ENCODE measurements at regions not wholly inside any gene's neighbourhood (a gene's known extent, or its start where the extent isn't known, plus 50 kb on each side); places are given as distances from the start of the nearest gene placed in this dataset.

DNA sequence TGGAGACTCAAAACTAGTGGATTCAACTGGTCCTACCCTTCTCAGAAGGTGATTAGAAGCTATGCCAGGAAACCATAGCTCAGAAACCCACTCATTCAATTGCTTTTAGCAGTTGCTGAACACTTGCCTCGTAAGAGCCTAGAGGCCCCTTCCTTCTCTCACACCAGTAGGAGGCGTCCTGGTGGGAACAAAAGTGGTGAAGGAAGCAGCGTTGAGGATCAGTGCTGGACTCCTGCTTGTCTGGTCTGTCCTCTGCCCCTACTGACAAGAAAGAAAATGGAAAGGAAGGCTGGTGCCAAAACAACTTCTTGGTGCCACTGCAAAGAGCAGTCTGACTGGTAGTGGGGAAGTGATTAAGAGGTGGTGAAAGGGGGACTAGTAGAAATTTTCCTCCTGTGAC lies 269.7 kb downstream of the LMO4 start:
- no peak overlapping the region for H3K9ac ChIP-seq (ENCODE audit: low read length)
- no peak overlapping the region for H3K27ac ChIP-seq (ENCODE audit: low read depth, low read length)
- peaks cover 22% of the 10 kb centered on the region for H3K4me1 ChIP-seq (ENCODE audit: insufficient read depth, low read length)
- no peak overlapping the region for H3K4me3 ChIP-seq (ENCODE audit: low read depth in 1 of 2, low read length in 2 of 2)
- H3K36me3 ChIP-seq (ENCODE audit: insufficient read depth, low read length), result no peaks in the 10 kb centered on the region
- H3K9me3 ChIP-seq (ENCODE audit: low read length), result no peaks in the 10 kb centered on the region
- H3K27me3 ChIP-seq (ENCODE audit: control insufficient read depth in 1 of 2, insufficient read depth in 2 of 2, low read length in 2 of 2), result no peaks in the 10 kb centered on the region

DNA sequence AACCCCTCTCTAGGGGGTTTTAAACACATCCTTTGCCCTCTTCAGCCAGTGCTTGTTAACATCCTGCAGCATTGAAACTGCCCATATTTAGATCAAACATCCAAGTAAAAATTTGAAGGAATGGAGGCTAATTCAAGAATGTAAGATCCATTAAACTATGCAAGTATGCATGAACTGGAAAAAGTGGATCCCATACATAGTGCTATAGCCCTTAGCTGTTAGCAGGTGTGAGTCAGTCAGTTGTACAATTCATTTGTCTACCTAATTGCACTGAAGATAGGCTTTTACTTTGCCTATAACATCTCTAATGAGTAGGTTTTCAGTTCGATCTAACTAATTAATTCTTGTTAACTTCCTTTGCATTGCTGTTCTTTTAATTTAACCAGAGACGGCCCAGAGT lies 270.9 kb downstream of the LMO4 start:
- Histone ChIP-seq H3K27ac (ENCODE audit: low read depth, low read length) (no peak overlapping the region), H3K9ac (ENCODE audit: low read length) (no peak overlapping the region), H3K9me3 (ENCODE audit: low read length) (no peaks in the 10 kb centered on the region), H3K27me3 (ENCODE audit: control insufficient read depth in 1 of 2, insufficient read depth in 2 of 2, low read length in 2 of 2) (no peaks in the 10 kb centered on the region), H3K4me3 (ENCODE audit: low read depth in 1 of 2, low read length in 2 of 2) (no peak overlapping the region), H3K4me1 (ENCODE audit: insufficient read depth, low read length) (peaks cover 14% of the 10 kb centered on the region), H3K36me3 (ENCODE audit: insufficient read depth, low read length) (no peaks in the 10 kb centered on the region)

DNA sequence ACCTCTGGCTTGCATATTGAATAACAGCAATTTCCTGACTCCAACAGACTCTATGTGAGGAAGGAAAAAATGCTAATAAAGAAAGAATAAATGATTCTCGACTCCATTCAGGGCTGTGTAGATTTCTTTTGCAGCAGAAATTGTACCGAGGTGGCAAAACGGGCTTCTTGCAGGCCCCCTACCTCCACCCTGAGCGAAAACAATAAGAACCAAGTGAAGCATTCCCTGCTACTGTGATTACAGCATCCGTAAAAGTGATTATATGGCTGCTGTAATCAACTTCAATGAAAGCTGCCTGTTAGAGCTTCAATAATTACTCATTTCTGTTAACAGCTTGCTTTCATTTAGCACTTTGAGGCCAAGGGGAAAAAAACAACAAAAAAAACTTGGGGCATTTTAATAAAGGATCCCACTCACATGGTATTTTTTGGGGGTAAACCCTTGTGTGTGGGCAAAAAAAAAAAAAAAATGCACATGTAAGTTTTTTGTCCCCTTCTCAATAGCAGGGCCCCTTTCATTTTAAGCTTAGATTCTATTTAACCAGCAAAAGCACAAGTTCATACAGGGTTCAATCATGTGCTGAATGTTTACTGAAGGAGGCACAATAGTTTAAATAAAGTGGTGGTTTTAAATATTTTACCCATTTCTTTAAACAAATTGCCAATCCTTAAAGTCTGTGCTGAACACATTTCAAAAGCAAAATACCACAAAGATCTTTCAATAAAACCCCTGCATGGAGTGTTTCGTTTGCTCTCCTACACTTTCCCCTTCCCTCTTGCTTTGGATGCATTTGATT lies 271.6 kb downstream of the LMO4 start:
- Histone ChIP-seq H3K4me3 (ENCODE audit: low read depth in 1 of 2, low read length in 2 of 2) (no peak overlapping the region), H3K27ac (ENCODE audit: low read depth, low read length) (no peak overlapping the region), H3K27me3 (ENCODE audit: control insufficient read depth in 1 of 2, insufficient read depth in 2 of 2, low read length in 2 of 2) (no peaks in the 10 kb centered on the region), H3K9ac (ENCODE audit: low read length) (no peak overlapping the region), H3K4me1 (ENCODE audit: insufficient read depth, low read length) (peaks cover 7% of the 10 kb centered on the region), H3K9me3 (ENCODE audit: low read length) (no peaks in the 10 kb centered on the region), H3K36me3 (ENCODE audit: insufficient read depth, low read length) (no peaks in the 10 kb centered on the region)

DNA sequence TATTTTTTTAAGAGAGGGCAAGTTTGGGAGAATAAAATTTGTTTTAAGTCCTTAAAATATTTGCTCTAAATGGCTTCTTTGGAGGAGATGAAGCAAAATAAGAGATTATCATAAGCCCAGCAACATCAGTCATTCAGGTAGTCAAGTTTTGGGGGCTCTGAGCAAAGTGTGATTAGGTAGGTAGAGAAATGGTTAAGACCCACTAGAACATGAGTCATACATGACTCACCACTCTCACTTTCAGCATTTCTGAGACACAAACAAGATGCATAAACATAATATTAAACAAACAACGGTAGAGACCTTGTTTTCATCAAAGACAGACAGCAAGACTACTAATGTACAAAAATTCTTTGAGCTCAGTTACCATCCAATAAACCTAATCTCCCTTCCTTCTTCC lies 272.2 kb downstream of the LMO4 start:
- Histone ChIP-seq H3K9ac (ENCODE audit: low read length) (no peak overlapping the region), H3K27me3 (ENCODE audit: control insufficient read depth in 1 of 2, insufficient read depth in 2 of 2, low read length in 2 of 2) (no peaks in the 10 kb centered on the region), H3K4me3 (ENCODE audit: low read depth in 1 of 2, low read length in 2 of 2) (no peak overlapping the region), H3K27ac (ENCODE audit: low read depth, low read length) (no peak overlapping the region), H3K4me1 (ENCODE audit: insufficient read depth, low read length) (peaks cover 5% of the 10 kb centered on the region), H3K9me3 (ENCODE audit: low read length) (no peaks in the 10 kb centered on the region), H3K36me3 (ENCODE audit: insufficient read depth, low read length) (no peaks in the 10 kb centered on the region)

DNA sequence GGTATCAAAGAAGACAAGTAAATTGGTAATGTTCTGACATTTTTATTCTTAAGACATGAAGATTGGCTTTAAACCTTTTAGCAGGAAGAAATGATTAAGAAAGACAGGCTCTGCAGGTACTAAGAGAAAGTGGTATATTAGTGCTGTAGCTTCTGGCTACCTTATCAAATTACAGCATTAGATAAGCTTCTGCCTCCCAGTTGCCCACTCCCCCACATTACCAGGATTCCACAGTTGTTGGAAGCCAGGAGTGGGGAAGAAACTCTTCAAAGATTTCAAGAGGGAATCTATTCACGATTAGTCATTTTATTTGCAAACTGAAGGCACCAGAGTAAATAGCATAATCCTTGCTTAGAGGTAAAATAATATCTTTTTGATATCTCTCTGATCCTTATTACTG lies 274.9 kb downstream of the LMO4 start:
- H3K36me3 ChIP-seq (ENCODE audit: insufficient read depth, low read length), result no peaks in the 10 kb centered on the region
- peaks cover 11% of the 10 kb centered on the region for H3K4me1 ChIP-seq (ENCODE audit: insufficient read depth, low read length)
- no peak overlapping the region for H3K27ac ChIP-seq (ENCODE audit: low read depth, low read length)
- no peaks in the 10 kb centered on the region for H3K27me3 ChIP-seq (ENCODE audit: control insufficient read depth in 1 of 2, insufficient read depth in 2 of 2, low read length in 2 of 2)
- no peaks in the 10 kb centered on the region for H3K9me3 ChIP-seq (ENCODE audit: low read length)
- no peak overlapping the region for H3K4me3 ChIP-seq (ENCODE audit: low read depth in 1 of 2, low read length in 2 of 2)
- H3K9ac ChIP-seq (ENCODE audit: low read length), result no peak overlapping the region

DNA sequence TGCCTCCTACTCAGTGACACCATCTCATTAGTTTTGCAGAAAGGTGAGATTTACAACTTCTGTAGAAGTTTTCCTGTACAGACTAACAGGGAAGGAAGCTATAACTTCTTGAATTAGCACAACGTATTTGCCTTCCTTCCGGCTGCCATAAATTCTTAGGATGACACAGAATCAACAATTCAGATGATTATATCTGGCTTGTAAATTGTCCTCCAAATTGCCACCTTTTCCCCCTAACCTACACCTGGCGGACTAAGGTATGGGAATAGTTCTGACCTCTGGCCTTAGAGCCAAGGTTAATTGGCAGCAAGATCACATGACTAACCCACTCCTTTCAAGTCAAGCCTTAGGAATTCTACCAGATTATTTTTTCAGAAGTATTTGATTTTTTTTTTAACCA lies 284.3 kb downstream of the LMO4 start:
- H3K9ac ChIP-seq (ENCODE audit: low read length), result no peak overlapping the region

DNA sequence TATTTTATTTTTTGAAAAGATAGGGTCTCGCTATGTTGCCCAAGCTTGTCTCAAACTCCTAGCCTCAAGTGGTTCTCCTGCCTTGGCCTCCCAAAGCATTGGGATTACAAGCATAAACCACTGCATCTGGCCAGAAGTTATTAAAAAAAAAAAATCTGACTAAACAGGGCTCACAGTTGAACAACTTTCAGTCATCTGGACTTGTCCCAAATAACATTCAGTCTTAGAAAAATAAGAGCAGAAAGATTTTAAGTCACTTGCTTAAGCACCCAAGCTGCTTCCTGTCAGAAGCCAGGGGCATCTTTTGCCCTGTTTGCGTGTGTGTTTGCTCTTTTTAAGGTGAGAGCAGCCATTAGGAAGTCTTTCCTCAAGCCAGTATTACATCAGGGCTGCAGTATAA lies 286.8 kb downstream of the LMO4 start:
- Histone ChIP-seq H3K9me3 (ENCODE audit: low read length) (no peaks in the 10 kb centered on the region), H3K36me3 (ENCODE audit: insufficient read depth, low read length) (no peaks in the 10 kb centered on the region), H3K27ac (ENCODE audit: low read depth, low read length) (no peak overlapping the region), H3K27me3 (ENCODE audit: control insufficient read depth in 1 of 2, insufficient read depth in 2 of 2, low read length in 2 of 2) (no peaks in the 10 kb centered on the region), H3K9ac (ENCODE audit: low read length) (no peak overlapping the region), H3K4me3 (ENCODE audit: low read depth in 1 of 2, low read length in 2 of 2) (no peak overlapping the region), H3K4me1 (ENCODE audit: insufficient read depth, low read length) (peaks cover 9% of the 10 kb centered on the region)

More for the DNA sequence above, 284.3 kb downstream of the LMO4 start:
- Histone ChIP-seq H3K4me1 (ENCODE audit: insufficient read depth, low read length) (peaks cover 18% of the 10 kb centered on the region), H3K4me3 (ENCODE audit: low read depth in 1 of 2, low read length in 2 of 2) (no peak overlapping the region), H3K9me3 (ENCODE audit: low read length) (no peaks in the 10 kb centered on the region), H3K36me3 (ENCODE audit: insufficient read depth, low read length) (no peaks in the 10 kb centered on the region), H3K27ac (ENCODE audit: low read depth, low read length) (no peak overlapping the region), H3K27me3 (ENCODE audit: control insufficient read depth in 1 of 2, insufficient read depth in 2 of 2, low read length in 2 of 2) (no peaks in the 10 kb centered on the region)

DNA sequence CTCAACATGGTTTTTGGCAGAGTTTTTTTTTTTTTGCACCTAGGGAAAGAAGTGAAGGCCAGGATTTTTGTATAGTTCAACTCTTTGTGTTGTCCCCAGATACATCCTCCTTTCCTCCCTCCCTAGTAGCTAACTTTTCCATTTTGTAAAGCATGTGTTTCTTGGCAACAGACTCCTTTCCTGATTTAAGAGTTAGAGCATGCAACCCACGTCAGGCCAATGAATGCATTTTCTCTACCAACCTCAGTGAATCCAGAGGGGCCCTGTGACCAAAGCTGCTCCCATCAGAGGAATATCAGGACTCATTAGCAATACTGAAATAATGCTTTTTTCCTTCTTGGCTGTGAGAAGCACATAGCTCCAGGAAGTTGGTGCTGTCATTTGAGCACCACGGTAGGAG lies 287.2 kb downstream of the LMO4 start:
- H3K4me1 ChIP-seq (ENCODE audit: insufficient read depth, low read length), result peaks cover 9% of the 10 kb centered on the region
- H3K27ac ChIP-seq (ENCODE audit: low read depth, low read length), result no peak overlapping the region

DNA sequence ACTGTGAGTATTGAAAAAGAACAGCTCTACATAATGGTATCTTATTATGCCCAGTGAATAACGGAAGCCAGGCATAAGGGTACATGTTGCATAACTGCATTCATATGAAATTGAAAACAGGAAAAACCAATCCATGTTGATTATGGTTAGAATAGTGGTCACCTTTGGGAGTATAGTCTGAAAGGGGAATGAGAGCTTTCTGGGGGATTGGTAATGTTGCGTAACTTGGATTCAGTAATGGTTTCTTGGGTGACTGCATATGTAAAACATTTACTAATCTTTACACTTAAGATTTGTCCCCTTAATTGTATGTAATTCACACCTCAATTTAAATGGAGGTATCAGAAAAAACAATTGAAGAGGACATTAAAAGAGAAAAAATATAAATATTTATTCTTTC lies 292.1 kb downstream of the LMO4 start:
- H3K9me3 ChIP-seq (ENCODE audit: low read length), result no peaks in the 10 kb centered on the region
- H3K36me3 ChIP-seq (ENCODE audit: insufficient read depth, low read length), result no peaks in the 10 kb centered on the region
- H3K9ac ChIP-seq (ENCODE audit: low read length), result no peak overlapping the region
- H3K4me3 ChIP-seq (ENCODE audit: low read depth in 1 of 2, low read length in 2 of 2), result no peak overlapping the region
- H3K4me1 ChIP-seq (ENCODE audit: insufficient read depth, low read length), result peaks cover 3% of the 10 kb centered on the region
- H3K27ac ChIP-seq (ENCODE audit: low read depth, low read length), result no peak overlapping the region
- no peaks in the 10 kb centered on the region for H3K27me3 ChIP-seq (ENCODE audit: control insufficient read depth in 1 of 2, insufficient read depth in 2 of 2, low read length in 2 of 2)

More for the DNA sequence above, 287.2 kb downstream of the LMO4 start:
- no peak overlapping the region for H3K4me3 ChIP-seq (ENCODE audit: low read depth in 1 of 2, low read length in 2 of 2)
- H3K9me3 ChIP-seq (ENCODE audit: low read length), result no peaks in the 10 kb centered on the region
- H3K9ac ChIP-seq (ENCODE audit: low read length), result no peak overlapping the region
- H3K36me3 ChIP-seq (ENCODE audit: insufficient read depth, low read length), result no peaks in the 10 kb centered on the region
- H3K27me3 ChIP-seq (ENCODE audit: control insufficient read depth in 1 of 2, insufficient read depth in 2 of 2, low read length in 2 of 2), result no peaks in the 10 kb centered on the region

DNA sequence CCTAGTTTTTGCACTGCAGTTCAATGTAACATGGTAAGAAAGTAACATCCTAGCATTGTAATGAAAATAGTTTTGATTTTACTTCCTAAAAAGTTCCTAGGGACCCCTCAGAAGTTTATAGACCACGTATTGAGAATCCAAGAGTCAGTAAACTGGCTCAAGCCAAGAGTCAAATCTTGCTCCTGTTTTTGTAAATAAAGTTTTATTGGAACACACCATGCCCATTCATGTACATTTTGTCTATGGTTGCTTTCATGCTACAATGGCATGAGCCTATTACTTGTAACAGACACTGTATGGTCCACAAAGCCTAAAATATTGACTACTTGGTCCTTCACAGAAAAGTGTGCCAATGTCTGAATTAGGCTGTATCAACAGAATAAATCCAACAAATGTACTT lies 301.0 kb downstream of the LMO4 start:
- no peaks in the 10 kb centered on the region for H3K27me3 ChIP-seq (ENCODE audit: control insufficient read depth in 1 of 2, insufficient read depth in 2 of 2, low read length in 2 of 2)
- H3K9me3 ChIP-seq (ENCODE audit: low read length), result no peaks in the 10 kb centered on the region
- no peak overlapping the region for H3K4me3 ChIP-seq (ENCODE audit: low read depth in 1 of 2, low read length in 2 of 2)
- no peak overlapping the region for H3K27ac ChIP-seq (ENCODE audit: low read depth, low read length)
- no peaks in the 10 kb centered on the region for H3K36me3 ChIP-seq (ENCODE audit: insufficient read depth, low read length)
- H3K4me1 ChIP-seq (ENCODE audit: insufficient read depth, low read length), result no peaks in the 10 kb centered on the region
- H3K9ac ChIP-seq (ENCODE audit: low read length), result no peak overlapping the region

DNA sequence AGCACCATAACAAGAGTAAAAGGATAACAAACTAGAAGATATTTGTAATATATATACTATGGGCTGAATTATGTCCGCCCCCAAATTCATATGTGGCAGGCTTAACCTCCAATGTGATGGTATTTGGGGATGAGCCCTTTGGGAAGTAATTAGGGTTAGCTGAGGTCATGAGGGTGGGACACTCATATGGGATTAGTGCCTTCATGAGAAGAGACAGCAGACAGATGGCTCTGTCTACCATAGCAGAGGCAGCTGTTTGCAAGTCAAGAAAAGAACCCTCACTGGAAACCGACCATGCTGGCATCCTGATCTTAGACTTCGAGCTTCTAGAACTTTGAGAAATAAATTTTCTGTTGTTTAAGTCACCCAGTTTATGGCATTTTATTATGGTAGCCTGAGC lies 303.6 kb downstream of the LMO4 start:
- Histone ChIP-seq H3K4me3 (ENCODE audit: low read depth in 1 of 2, low read length in 2 of 2) (no peak overlapping the region), H3K27me3 (ENCODE audit: control insufficient read depth in 1 of 2, insufficient read depth in 2 of 2, low read length in 2 of 2) (no peaks in the 10 kb centered on the region), H3K9me3 (ENCODE audit: low read length) (no peaks in the 10 kb centered on the region), H3K36me3 (ENCODE audit: insufficient read depth, low read length) (no peaks in the 10 kb centered on the region), H3K27ac (ENCODE audit: low read depth, low read length) (no peak overlapping the region), H3K4me1 (ENCODE audit: insufficient read depth, low read length) (no peaks in the 10 kb centered on the region), H3K9ac (ENCODE audit: low read length) (no peak overlapping the region)

DNA sequence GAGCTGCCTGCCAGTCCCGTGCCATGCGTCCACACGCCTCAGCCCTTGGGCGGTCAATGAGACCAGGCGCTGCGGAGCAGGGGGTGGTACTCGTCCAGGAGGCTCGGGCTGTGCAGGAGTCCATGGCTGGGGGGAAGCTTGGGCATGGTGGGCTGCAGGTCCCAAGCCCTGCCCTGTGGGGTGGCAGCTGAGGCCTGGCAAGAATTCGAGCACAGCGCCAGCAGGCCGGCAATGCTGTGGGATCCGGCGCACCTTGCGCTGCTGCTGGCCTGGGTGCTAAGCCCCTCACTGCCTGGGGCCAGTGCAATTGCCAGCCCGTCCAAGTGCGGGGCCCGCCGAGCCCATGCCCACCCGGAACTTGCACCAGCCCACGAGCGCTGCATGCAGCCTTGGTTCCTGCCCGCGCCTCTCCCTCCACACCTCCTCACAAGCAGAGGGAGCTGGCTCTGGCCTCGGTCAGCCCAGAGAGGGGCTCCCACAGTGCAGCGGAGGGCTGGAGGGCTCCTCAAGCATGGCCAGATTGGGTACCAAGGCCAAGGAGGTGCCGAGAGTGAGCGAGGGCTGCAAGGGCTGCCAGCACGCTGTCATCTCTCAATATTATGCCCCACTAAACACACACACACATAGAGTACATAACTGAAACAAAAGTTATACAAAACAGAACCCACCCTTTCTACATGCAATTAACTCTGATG lies 307.7 kb downstream of the LMO4 start:
- no peaks in the 10 kb centered on the region for H3K4me1 ChIP-seq (ENCODE audit: insufficient read depth, low read length)
- no peaks in the 10 kb centered on the region for H3K9me3 ChIP-seq (ENCODE audit: low read length)
- no peak overlapping the region for H3K4me3 ChIP-seq (ENCODE audit: low read depth in 1 of 2, low read length in 2 of 2)
- H3K36me3 ChIP-seq (ENCODE audit: insufficient read depth, low read length), result no peaks in the 10 kb centered on the region
- no peak overlapping the region for H3K9ac ChIP-seq (ENCODE audit: low read length)
- H3K27ac ChIP-seq (ENCODE audit: low read depth, low read length), result no peak overlapping the region
- H3K27me3 ChIP-seq (ENCODE audit: control insufficient read depth in 1 of 2, insufficient read depth in 2 of 2, low read length in 2 of 2), result no peaks in the 10 kb centered on the region

All from muscle layer of colon (tissue), 2 donors.